GM23338 (cell line): ENCODE measurements at regions not wholly inside any gene's neighbourhood (a gene's known extent, or its start where the extent isn't known, plus 50 kb on each side); places are given as distances from the start of the nearest gene placed in this dataset.

ENCODE experiments used
- ATAC-seq: fragments of 200-7000 bp; cut with Tn5 transposase; 3 replicates; pipeline ENCODE4 v1.9.1; 2020
- DNase-seq: peaks from one replicate; pipeline ENCODE4 v3.0.0-alpha.2; 2015; ENCODE audit warnings: low spot score
- H2AFZ ChIP-seq: fragments of 200-600 bp; sonication (generic); 2 replicates; pipeline ENCODE4 v1.8.0; 2016; ENCODE audit warnings: antibody characterized with exemption, mild to moderate bottlenecking, moderate library complexity
- H3F3A ChIP-seq: fragments of 200-600 bp; sonication (generic); replicated peaks from 2 replicates; pipeline ENCODE4 v1.8.0; 2017; ENCODE audit warnings: antibody characterized with exemption, mixed run types, low read depth
- H3K27ac ChIP-seq: fragments of 200-600 bp; sonication (generic); 2 replicates; pipeline ENCODE4 v1.6.1; 2016; ENCODE audit warnings: low read depth
- H3K27me3 ChIP-seq: fragments of 200-600 bp; sonication (generic); 2 replicates; pipeline ENCODE4 v1.8.0; 2016; ENCODE audit warnings: mild to moderate bottlenecking, mixed run types, moderate library complexity; ENCODE audit not compliant: insufficient read depth
- H3K36me3 ChIP-seq: fragments of 200-600 bp; sonication (generic); 2 replicates; pipeline ENCODE4 v1.8.0; 2016; ENCODE audit warnings: mild to moderate bottlenecking; ENCODE audit not compliant: insufficient read depth
- H3K4me1 ChIP-seq: fragments of 200-600 bp; sonication (generic); 2 replicates; pipeline ENCODE4 v1.8.0; 2016; ENCODE audit warnings: mild to moderate bottlenecking, moderate library complexity; ENCODE audit not compliant: insufficient read depth
- H3K4me2 ChIP-seq: fragments of 200-600 bp; sonication (generic); 2 replicates; pipeline ENCODE4 v1.7.1; 2017; ENCODE audit warnings: mixed run types
- H3K4me3 ChIP-seq: fragments of 200-600 bp; sonication (generic); 2 replicates; pipeline ENCODE4 v1.6.1; 2016; ENCODE audit warnings: mixed run types
- H3K79me2 ChIP-seq: fragments of 200-600 bp; sonication (generic); replicated peaks from 2 replicates; pipeline ENCODE4 v1.8.0; 2017; ENCODE audit warnings: mild to moderate bottlenecking; ENCODE audit not compliant: insufficient read depth
- H3K9me2 ChIP-seq: fragments of 200-600 bp; sonication (generic); 2 replicates; pipeline ENCODE4 v1.8.0; 2017; ENCODE audit not compliant: insufficient read depth
- H4K20me1 ChIP-seq: fragments of 200-600 bp; sonication (generic); replicated peaks from 2 replicates; pipeline ENCODE4 v1.8.0; 2017; ENCODE audit warnings: mild to moderate bottlenecking; ENCODE audit not compliant: insufficient read depth
- H3K27ac Mint-ChIP-seq: 2 replicates; pipeline ENCODE4 v1.8.0; 2020; ENCODE audit warnings: inconsistent platforms, mild to moderate bottlenecking, moderate library complexity, mixed read lengths
- H3K27me3 Mint-ChIP-seq: 3 replicates; pipeline ENCODE4 v1.8.0; 2022; ENCODE audit warnings: low read depth, mild to moderate bottlenecking, moderate library complexity, mixed read lengths, inconsistent platforms; ENCODE audit not compliant: insufficient read depth, poor library complexity
- H3K36me3 Mint-ChIP-seq: 3 replicates; pipeline ENCODE4 v1.8.0; 2021; ENCODE audit warnings: low read depth, mild to moderate bottlenecking, inconsistent platforms, moderate library complexity, mixed read lengths
- H3K4me1 Mint-ChIP-seq: 3 replicates; pipeline ENCODE4 v1.8.0; 2020; ENCODE audit warnings: mild to moderate bottlenecking, inconsistent platforms, mixed read lengths
- H3K4me3 Mint-ChIP-seq: 3 replicates; pipeline ENCODE4 v1.8.0; 2021; ENCODE audit warnings: moderate library complexity, mild to moderate bottlenecking, inconsistent platforms, mixed read lengths
- H3K9me3 Mint-ChIP-seq: 3 replicates; pipeline ENCODE4 v1.8.0; 2020; ENCODE audit warnings: moderate library complexity, mild to moderate bottlenecking, inconsistent platforms, mixed read lengths
- CREB1 ChIP-seq: fragments of 250-450 bp; sonication (Bioruptor Pico); IDR thresholded peaks from 2 replicates; pipeline ENCODE4 v1.5.0; 2020; ENCODE audit warnings: low read depth, mild to moderate bottlenecking, moderate library complexity
- EZH2 ChIP-seq: fragments of 200-600 bp; sonication (generic); IDR thresholded peaks from one replicate; pipeline ENCODE4 v1.8.0; 2017; ENCODE audit warnings: antibody characterized with exemption, mild to moderate bottlenecking, low read depth; ENCODE audit not compliant: unreplicated experiment
- EZH2phosphoT487 ChIP-seq: fragments of 200-600 bp; sonication (generic); IDR thresholded peaks from one replicate; pipeline ENCODE4 v1.8.1; 2018; ENCODE audit warnings: antibody characterized with exemption; ENCODE audit not compliant: unreplicated experiment
- JUNB ChIP-seq: IDR thresholded peaks from one replicate; pipeline ENCODE4 v1.6.1; 2016; ENCODE audit warnings: antibody characterized with exemption; ENCODE audit not compliant: unreplicated experiment
- NANOG ChIP-seq: IDR thresholded peaks from 2 replicates; pipeline ENCODE4 v1.6.1; 2016; ENCODE audit warnings: antibody characterized with exemption, borderline replicate concordance
- POLR2AphosphoS5 ChIP-seq: IDR thresholded peaks from 2 replicates; pipeline ENCODE4 v1.6.1; 2016; ENCODE audit warnings: antibody characterized with exemption, low read depth
- STAT1 ChIP-seq: IDR thresholded peaks from one replicate; pipeline ENCODE4 v1.6.1; 2016; ENCODE audit warnings: antibody characterized with exemption; ENCODE audit not compliant: unreplicated experiment
- ZNF114 ChIP-seq: fragments of 250-450 bp; sonication (Bioruptor Pico); IDR thresholded peaks from 2 replicates; pipeline ENCODE4 v1.5.0; 2020; ENCODE audit warnings: mild to moderate bottlenecking, moderate library complexity
- ZNF331 ChIP-seq: fragments of 250-450 bp; sonication (Bioruptor Pico); IDR thresholded peaks from 2 replicates; pipeline ENCODE4 v1.5.0; 2020; ENCODE audit warnings: low read depth, mild to moderate bottlenecking, moderate library complexity
- TF ChIP-seq, protein P1 (sequence below), 2 experiments: fragments of 200-600 bp in 1 of 2; sonication (generic) in 1 of 2; conservative IDR thresholded peaks; 2 replicates each; pipeline versions ENCODE4 v1.5.1 to v1.6.1; 2016 to 2017; ENCODE audit warnings: antibody characterized with exemption in 2 of 2, low read depth in 2 of 2, mild to moderate bottlenecking in 2 of 2, moderate library complexity in 1 of 2
- TF ChIP-seq, protein P2 (sequence below): IDR thresholded peaks from 2 replicates; pipeline ENCODE4 v1.6.1; 2016; ENCODE audit warnings: antibody characterized with exemption
- TF ChIP-seq, protein P3 (sequence below): fragments of 250-450 bp; sonication (Bioruptor Pico); IDR thresholded peaks from 2 replicates; pipeline ENCODE4 v1.5.0; 2020; ENCODE audit warnings: mild to moderate bottlenecking, moderate library complexity
- TF ChIP-seq, protein P4 (sequence below): IDR thresholded peaks from one replicate; pipeline ENCODE4 v1.6.1; 2018; ENCODE audit warnings: antibody characterized with exemption; ENCODE audit not compliant: unreplicated experiment

DNA sequence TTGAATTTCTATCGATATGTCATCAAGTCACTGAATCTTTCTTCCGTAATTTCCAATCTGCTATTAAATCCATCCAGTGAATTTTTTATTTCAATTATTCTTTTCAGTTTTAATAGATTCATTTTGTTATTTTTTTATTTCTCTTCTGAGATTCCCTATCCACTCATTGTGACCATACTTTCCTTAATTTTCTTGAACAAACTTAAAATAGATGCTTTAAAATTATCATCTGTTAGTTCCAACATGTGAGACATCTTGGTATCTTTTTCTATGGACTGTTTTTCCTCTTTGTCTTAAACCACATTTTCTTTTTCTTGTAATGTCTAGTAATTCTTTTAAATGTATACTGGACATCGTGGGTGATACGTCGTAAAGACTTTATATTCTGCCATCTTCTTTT is 236.6 kb upstream of the TLE3 start:
- Histone ChIP-seq H3K36me3 (0 out of 2 replicates have a peak, but pooled peaks cover 5% of the 10 kb centered on the region), H3K27ac (no peak overlapping the region), H3K27me3 (no peaks in the 10 kb centered on the region), H3K4me1 (no peaks in the 10 kb centered on the region), H4K20me1 (no peaks in the 10 kb centered on the region), H2AFZ (no peak overlapping the region), H3K9me2 (no peaks in the 10 kb centered on the region), H3F3A (no peaks in the 10 kb centered on the region), H3K79me2 (no peaks in the 10 kb centered on the region), H3K4me2 (no peak overlapping the region), H3K4me3 (no peak overlapping the region)
- Mint-ChIP-seq H3K36me3 (peaks cover 12% of the 10 kb centered on the region; the same call in 2 of the 3 replicates), H3K4me1 (no peaks in the 10 kb centered on the region), H3K27me3 (peaks cover 2% of the 10 kb centered on the region), H3K4me3 (no peak overlapping the region), H3K27ac (no peak overlapping the region), H3K9me3 (peaks cover 40% of the 10 kb centered on the region)
- DNase-seq = no peak
- TF ChIP-seq, protein P1, sequence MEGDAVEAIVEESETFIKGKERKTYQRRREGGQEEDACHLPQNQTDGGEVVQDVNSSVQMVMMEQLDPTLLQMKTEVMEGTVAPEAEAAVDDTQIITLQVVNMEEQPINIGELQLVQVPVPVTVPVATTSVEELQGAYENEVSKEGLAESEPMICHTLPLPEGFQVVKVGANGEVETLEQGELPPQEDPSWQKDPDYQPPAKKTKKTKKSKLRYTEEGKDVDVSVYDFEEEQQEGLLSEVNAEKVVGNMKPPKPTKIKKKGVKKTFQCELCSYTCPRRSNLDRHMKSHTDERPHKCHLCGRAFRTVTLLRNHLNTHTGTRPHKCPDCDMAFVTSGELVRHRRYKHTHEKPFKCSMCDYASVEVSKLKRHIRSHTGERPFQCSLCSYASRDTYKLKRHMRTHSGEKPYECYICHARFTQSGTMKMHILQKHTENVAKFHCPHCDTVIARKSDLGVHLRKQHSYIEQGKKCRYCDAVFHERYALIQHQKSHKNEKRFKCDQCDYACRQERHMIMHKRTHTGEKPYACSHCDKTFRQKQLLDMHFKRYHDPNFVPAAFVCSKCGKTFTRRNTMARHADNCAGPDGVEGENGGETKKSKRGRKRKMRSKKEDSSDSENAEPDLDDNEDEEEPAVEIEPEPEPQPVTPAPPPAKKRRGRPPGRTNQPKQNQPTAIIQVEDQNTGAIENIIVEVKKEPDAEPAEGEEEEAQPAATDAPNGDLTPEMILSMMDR (conservative IDR thresholded peaks at IDR 0.05; ENCODE audit: low read depth in 2 of 2) = no peak
- TF ChIP-seq NANOG = no peak
- no peak for TF ChIP-seq JUNB
- TF ChIP-seq ZNF114 = no peak
- no peak for TF ChIP-seq POLR2AphosphoS5
- TF ChIP-seq, protein P2, sequence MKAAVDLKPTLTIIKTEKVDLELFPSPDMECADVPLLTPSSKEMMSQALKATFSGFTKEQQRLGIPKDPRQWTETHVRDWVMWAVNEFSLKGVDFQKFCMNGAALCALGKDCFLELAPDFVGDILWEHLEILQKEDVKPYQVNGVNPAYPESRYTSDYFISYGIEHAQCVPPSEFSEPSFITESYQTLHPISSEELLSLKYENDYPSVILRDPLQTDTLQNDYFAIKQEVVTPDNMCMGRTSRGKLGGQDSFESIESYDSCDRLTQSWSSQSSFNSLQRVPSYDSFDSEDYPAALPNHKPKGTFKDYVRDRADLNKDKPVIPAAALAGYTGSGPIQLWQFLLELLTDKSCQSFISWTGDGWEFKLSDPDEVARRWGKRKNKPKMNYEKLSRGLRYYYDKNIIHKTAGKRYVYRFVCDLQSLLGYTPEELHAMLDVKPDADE = no peak
- TF ChIP-seq CREB1 (CRISPR knock-in tag) = no peak
- TF ChIP-seq, protein P3, sequence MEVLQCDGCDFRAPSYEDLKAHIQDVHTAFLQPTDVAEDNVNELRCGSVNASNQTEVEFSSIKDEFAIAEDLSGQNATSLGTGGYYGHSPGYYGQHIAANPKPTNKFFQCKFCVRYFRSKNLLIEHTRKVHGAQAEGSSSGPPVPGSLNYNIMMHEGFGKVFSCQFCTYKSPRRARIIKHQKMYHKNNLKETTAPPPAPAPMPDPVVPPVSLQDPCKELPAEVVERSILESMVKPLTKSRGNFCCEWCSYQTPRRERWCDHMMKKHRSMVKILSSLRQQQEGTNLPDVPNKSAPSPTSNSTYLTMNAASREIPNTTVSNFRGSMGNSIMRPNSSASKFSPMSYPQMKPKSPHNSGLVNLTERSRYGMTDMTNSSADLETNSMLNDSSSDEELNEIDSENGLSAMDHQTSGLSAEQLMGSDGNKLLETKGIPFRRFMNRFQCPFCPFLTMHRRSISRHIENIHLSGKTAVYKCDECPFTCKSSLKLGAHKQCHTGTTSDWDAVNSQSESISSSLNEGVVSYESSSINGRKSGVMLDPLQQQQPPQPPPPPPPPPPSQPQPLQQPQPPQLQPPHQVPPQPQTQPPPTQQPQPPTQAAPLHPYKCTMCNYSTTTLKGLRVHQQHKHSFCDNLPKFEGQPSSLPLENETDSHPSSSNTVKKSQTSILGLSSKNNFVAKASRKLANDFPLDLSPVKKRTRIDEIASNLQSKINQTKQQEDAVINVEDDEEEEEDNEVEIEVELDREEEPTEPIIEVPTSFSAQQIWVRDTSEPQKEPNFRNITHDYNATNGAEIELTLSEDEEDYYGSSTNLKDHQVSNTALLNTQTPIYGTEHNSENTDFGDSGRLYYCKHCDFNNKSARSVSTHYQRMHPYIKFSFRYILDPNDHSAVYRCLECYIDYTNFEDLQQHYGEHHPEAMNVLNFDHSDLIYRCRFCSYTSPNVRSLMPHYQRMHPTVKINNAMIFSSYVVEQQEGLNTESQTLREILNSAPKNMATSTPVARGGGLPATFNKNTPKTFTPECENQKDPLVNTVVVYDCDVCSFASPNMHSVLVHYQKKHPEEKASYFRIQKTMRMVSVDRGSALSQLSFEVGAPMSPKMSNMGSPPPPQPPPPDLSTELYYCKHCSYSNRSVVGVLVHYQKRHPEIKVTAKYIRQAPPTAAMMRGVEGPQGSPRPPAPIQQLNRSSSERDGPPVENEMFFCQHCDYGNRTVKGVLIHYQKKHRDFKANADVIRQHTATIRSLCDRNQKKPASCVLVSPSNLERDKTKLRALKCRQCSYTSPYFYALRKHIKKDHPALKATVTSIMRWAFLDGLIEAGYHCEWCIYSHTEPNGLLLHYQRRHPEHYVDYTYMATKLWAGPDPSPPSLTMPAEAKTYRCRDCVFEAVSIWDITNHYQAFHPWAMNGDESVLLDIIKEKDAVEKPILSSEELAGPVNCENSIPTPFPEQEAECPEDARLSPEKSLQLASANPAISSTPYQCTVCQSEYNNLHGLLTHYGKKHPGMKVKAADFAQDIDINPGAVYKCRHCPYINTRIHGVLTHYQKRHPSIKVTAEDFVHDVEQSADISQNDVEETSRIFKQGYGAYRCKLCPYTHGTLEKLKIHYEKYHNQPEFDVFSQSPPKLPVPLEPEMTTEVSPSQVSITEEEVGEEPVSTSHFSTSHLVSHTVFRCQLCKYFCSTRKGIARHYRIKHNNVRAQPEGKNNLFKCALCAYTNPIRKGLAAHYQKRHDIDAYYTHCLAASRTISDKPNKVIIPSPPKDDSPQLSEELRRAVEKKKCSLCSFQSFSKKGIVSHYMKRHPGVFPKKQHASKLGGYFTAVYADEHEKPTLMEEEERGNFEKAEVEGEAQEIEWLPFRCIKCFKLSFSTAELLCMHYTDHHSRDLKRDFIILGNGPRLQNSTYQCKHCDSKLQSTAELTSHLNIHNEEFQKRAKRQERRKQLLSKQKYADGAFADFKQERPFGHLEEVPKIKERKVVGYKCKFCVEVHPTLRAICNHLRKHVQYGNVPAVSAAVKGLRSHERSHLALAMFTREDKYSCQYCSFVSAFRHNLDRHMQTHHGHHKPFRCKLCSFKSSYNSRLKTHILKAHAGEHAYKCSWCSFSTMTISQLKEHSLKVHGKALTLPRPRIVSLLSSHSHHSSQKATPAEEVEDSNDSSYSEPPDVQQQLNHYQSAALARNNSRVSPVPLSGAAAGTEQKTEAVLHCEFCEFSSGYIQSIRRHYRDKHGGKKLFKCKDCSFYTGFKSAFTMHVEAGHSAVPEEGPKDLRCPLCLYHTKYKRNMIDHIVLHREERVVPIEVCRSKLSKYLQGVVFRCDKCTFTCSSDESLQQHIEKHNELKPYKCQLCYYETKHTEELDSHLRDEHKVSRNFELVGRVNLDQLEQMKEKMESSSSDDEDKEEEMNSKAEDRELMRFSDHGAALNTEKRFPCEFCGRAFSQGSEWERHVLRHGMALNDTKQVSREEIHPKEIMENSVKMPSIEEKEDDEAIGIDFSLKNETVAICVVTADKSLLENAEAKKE (CRISPR knock-in tag) = no peak
- TF ChIP-seq EZH2 = no peak
- no peak for TF ChIP-seq EZH2phosphoT487
- TF ChIP-seq, protein P4, sequence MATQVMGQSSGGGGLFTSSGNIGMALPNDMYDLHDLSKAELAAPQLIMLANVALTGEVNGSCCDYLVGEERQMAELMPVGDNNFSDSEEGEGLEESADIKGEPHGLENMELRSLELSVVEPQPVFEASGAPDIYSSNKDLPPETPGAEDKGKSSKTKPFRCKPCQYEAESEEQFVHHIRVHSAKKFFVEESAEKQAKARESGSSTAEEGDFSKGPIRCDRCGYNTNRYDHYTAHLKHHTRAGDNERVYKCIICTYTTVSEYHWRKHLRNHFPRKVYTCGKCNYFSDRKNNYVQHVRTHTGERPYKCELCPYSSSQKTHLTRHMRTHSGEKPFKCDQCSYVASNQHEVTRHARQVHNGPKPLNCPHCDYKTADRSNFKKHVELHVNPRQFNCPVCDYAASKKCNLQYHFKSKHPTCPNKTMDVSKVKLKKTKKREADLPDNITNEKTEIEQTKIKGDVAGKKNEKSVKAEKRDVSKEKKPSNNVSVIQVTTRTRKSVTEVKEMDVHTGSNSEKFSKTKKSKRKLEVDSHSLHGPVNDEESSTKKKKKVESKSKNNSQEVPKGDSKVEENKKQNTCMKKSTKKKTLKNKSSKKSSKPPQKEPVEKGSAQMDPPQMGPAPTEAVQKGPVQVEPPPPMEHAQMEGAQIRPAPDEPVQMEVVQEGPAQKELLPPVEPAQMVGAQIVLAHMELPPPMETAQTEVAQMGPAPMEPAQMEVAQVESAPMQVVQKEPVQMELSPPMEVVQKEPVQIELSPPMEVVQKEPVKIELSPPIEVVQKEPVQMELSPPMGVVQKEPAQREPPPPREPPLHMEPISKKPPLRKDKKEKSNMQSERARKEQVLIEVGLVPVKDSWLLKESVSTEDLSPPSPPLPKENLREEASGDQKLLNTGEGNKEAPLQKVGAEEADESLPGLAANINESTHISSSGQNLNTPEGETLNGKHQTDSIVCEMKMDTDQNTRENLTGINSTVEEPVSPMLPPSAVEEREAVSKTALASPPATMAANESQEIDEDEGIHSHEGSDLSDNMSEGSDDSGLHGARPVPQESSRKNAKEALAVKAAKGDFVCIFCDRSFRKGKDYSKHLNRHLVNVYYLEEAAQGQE = no peak
- TF ChIP-seq ZNF331 (CRISPR knock-in tag) = no peak
- no peak for TF ChIP-seq STAT1
- ATAC-seq = no peak
